ENCODE measurements at regions not wholly inside any gene's neighbourhood (a gene's known extent, or its start where the extent isn't known, plus 50 kb on each side); places are given as distances from the start of the nearest gene placed in this dataset.

DNA sequence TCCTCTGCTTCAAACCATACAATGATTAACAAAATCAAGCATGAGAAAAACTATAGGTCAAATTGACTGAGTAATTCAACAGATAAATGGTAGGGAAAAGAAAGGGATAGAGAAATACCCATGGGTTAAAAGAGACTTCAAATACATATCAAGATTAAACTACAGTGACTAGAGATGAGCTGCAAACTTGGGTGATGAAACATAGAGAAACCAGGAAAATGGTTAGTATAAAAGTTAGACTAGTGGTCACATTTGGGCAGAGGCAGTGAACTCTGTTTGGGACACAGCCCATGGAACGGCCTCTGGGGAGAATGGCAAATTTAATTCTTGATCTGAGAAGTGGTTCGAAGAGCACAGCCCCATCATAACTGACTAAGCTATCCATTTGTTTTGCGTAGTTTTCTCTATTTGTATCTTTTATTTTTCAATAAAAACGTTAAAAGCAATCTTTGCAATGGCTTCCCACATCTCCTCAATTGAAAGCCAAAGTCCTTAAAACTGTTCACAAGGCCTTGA is 99.4 kb downstream of the APIP start:
- TF ChIP-seq SRF (IDR thresholded peaks at IDR 0.05; ENCODE audit: low read depth, low read length) (no peak), POLR2AphosphoS5 (IDR thresholded peaks at IDR 0.05; ENCODE audit: low read depth, low read length) (no peak), CHD2 (IDR thresholded peaks at IDR 0.05; ENCODE audit: low read length) (no peak), CTCF (IDR thresholded peaks at IDR 0.05; ENCODE audit: control extremely low read depth in 1 of 3, insufficient read depth in 1 of 3, low read depth in 1 of 3, low read length in 3 of 3) (no peak), SIRT6 (IDR thresholded peaks at IDR 0.05; ENCODE audit: low read length) (no peak), EP300 (IDR thresholded peaks at IDR 0.05; ENCODE audit: borderline replicate concordance in 1 of 2, low read depth in 2 of 2, low read length in 2 of 2) (no peak), ATF3 (IDR thresholded peaks at IDR 0.05; ENCODE audit: insufficient read depth, low read depth, low read length) (no peak), RAD21 (IDR thresholded peaks at IDR 0.05 in 1 of 2, conservative IDR thresholded peaks at IDR 0.05 in 1 of 2; ENCODE audit: low read depth in 2 of 2, low read length in 2 of 2) (no peak), GTF2F1 (IDR thresholded peaks at IDR 0.05; ENCODE audit: borderline replicate concordance, low read depth, low read length) (no peak), POLR2A (IDR thresholded peaks at IDR 0.05; ENCODE audit: control extremely low read depth in 1 of 2, low read depth in 2 of 2, low read length in 2 of 2) (no peak), EGR1 (IDR thresholded peaks at IDR 0.05; ENCODE audit: borderline replicate concordance, low read depth, low read length) (no peak)

Measured in H1 (cell line).